OCI-LY7 (cell line): ENCODE measurements at regions not wholly inside any gene's neighbourhood (a gene's known extent, or its start where the extent isn't known, plus 50 kb on each side); places are given as distances from the start of the nearest gene placed in this dataset.

ENCODE experiments used
- CTCF ChIP-seq: fragments of 200-600 bp; sonication (generic); conservative IDR thresholded peaks from 2 replicates; pipeline ENCODE4 v1.5.1; 2014; ENCODE audit warnings: mild to moderate bottlenecking, antibody characterized with exemption, low read length, moderate library complexity, mixed read lengths
- EZH2phosphoT487 ChIP-seq: fragments of 200-600 bp; sonication (generic); IDR thresholded peaks from 2 replicates; pipeline ENCODE4 v1.6.1; 2018; ENCODE audit warnings: low read depth, borderline replicate concordance, mild to moderate bottlenecking, mixed run types, antibody characterized with exemption, low read length, moderate library complexity, mixed read lengths

- TF ChIP-seq CTCF (no peak), EZH2phosphoT487 (no peak)
These were observed 62.2 kb upstream of the ACAN start for GRCh38 chr15:88741046-88741445.
